ENCODE measurements at regions not wholly inside any gene's neighbourhood (a gene's known extent, or its start where the extent isn't known, plus 50 kb on each side); places are given as distances from the start of the nearest gene placed in this dataset.

DNA sequence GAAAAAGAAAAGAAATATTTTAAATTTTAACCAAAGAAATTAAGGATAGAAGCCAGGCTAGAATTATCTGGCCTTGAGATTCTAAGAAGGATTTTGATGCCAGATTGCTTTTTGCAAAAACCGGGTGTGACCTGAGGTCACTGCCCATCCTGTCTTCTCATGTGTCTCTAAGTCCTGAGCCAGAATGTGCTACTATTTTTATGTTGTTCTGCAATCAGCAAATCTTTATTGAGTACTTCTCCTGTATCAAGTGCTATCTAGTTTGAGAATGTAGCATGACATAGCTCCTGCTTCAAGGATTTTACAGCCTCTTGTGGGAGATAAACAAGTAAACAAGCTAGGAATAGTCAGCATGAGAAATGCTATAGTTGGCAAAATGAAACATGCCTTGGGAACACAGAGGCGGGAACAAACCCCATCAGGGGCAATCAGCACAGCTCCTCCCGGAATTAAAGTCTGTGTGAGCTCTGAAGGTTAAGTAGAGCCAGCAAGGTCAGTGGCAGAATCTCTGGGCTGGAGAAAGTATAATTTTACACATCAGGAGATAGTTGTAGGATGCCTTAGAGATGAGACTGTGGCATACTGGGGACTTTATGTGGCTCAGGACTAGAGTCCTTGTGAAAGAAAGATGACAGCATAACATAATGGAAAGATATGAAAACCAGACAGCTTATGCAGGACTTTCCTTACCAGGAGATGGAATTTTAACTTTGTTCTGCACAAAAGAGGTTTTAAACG lies 899.5 kb upstream of the SLC10A2 start:
- H3K36me3 Mint-ChIP-seq (ENCODE audit: low read depth), result no peaks in the 10 kb centered on the region
- ChIA-PET CTCF (no interaction called here), POLR2A (no interaction called here)
- TF ChIP-seq, protein P1, sequence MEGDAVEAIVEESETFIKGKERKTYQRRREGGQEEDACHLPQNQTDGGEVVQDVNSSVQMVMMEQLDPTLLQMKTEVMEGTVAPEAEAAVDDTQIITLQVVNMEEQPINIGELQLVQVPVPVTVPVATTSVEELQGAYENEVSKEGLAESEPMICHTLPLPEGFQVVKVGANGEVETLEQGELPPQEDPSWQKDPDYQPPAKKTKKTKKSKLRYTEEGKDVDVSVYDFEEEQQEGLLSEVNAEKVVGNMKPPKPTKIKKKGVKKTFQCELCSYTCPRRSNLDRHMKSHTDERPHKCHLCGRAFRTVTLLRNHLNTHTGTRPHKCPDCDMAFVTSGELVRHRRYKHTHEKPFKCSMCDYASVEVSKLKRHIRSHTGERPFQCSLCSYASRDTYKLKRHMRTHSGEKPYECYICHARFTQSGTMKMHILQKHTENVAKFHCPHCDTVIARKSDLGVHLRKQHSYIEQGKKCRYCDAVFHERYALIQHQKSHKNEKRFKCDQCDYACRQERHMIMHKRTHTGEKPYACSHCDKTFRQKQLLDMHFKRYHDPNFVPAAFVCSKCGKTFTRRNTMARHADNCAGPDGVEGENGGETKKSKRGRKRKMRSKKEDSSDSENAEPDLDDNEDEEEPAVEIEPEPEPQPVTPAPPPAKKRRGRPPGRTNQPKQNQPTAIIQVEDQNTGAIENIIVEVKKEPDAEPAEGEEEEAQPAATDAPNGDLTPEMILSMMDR (IDR thresholded peaks at IDR 0.05), result no peak
- no peaks in the 10 kb centered on the region for H3K4me1 Mint-ChIP-seq (ENCODE audit: low read depth)
- H3K27ac Mint-ChIP-seq, result no peak overlapping the region
- H3K9me3 Mint-ChIP-seq, result peaks cover 12% of the 10 kb centered on the region
- intact Hi-C loops (cut with micrococcal nuclease), result no loop called here
- ATAC-seq, result no peak
- H3K27me3 Mint-ChIP-seq, result no peaks in the 10 kb centered on the region
- no peak overlapping the region for H3K4me3 Mint-ChIP-seq
- no peak for DNase-seq

DNA sequence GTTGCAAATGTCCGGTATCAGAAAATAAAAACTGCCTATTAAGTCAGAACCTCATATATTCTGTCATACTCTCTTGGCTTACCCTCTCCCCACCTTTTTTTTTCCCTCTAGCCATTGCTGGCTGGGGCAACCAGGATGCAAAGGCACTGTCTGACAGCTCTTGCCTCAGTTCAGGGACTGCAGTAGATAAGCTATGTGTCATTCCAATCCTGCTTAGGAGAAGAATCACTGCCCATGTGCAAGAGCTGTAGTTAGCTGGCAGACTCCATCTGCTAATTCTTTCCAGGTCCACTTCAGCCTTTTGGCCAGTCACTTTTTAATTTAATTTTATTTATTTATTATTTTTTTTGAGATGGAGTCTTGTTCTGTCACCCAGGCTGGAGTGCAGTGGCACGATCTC lies 895.6 kb upstream of the SLC10A2 start:
- ATAC-seq (no peak), DNase-seq (no peak)
- POLR2A ChIA-PET, result no interaction called here
- intact Hi-C loops (cut with micrococcal nuclease), result no loop called here
- peaks cover 12% of the 10 kb centered on the region for H3K9me3 Mint-ChIP-seq
- no peak overlapping the region for H3K4me3 Mint-ChIP-seq
- H3K27ac Mint-ChIP-seq, result no peak overlapping the region
- H3K27me3 Mint-ChIP-seq, result no peaks in the 10 kb centered on the region
- TF ChIP-seq, protein P1 (IDR thresholded peaks at IDR 0.05), result no peak
- H3K4me1 Mint-ChIP-seq (ENCODE audit: low read depth), result no peaks in the 10 kb centered on the region
- CTCF ChIA-PET, result no interaction called here
- no peaks in the 10 kb centered on the region for H3K36me3 Mint-ChIP-seq (ENCODE audit: low read depth)

DNA sequence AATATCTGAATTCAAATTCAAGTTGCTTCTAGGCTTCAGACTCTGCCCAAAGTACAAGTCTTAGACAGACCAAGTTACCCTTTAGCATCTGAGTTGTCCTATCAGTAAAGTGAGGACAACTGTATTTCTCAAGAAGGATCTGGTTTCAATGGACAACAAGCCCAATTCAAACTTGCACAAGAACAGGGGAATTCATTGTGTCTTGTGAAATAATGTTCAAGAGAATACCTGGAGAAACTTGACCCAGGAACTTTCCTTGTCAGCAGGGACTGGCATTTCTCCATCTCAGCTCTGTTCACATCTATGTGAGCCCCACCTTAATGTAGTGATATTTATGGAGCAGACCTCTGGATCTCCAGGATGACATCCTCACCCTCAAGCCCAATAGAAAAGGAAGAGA lies 894.9 kb upstream of the SLC10A2 start:
- no peak for DNase-seq
- intact Hi-C loops (cut with micrococcal nuclease), result no loop called here
- Mint-ChIP-seq H3K27me3 (no peaks in the 10 kb centered on the region), H3K27ac (no peak overlapping the region), H3K9me3 (peaks cover 12% of the 10 kb centered on the region), H3K4me1 (ENCODE audit: low read depth) (no peaks in the 10 kb centered on the region), H3K4me3 (no peak overlapping the region), H3K36me3 (ENCODE audit: low read depth) (no peaks in the 10 kb centered on the region)
- POLR2A ChIA-PET, result no interaction called here
- TF ChIP-seq, protein P1 (IDR thresholded peaks at IDR 0.05), result no peak
- ATAC-seq, result no peak
- CTCF ChIA-PET, result no interaction called here

DNA sequence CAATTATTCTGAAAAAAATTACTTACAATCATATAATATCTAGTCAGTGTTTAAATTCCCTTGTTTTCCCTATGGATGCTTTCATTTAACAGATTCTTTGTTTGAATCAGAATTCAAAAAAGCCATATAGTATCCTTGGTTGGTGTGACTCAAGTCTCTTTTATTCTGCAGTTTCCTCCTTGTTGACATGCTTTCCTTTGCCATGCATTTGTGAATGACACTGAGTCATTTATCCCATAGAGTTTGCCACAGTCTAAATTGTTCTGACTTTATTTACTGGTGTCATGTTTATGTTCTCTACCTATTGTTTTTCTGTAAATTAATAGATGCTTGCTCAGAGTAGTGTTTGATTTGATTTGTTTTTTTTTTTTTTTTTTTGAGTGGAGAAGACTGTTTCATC lies 893.8 kb upstream of the SLC10A2 start:
- no peak for DNase-seq
- no peaks in the 10 kb centered on the region for H3K27me3 Mint-ChIP-seq
- H3K4me3 Mint-ChIP-seq, result no peak overlapping the region
- H3K9me3 Mint-ChIP-seq, result peaks cover 12% of the 10 kb centered on the region
- intact Hi-C loops (cut with micrococcal nuclease), result no loop called here
- no peak for ATAC-seq
- ChIA-PET POLR2A (no interaction called here), CTCF (no interaction called here)
- H3K4me1 Mint-ChIP-seq (ENCODE audit: low read depth), result no peaks in the 10 kb centered on the region
- no peak overlapping the region for H3K27ac Mint-ChIP-seq
- TF ChIP-seq, protein P1 (IDR thresholded peaks at IDR 0.05), result no peak
- H3K36me3 Mint-ChIP-seq (ENCODE audit: low read depth), result no peaks in the 10 kb centered on the region

DNA sequence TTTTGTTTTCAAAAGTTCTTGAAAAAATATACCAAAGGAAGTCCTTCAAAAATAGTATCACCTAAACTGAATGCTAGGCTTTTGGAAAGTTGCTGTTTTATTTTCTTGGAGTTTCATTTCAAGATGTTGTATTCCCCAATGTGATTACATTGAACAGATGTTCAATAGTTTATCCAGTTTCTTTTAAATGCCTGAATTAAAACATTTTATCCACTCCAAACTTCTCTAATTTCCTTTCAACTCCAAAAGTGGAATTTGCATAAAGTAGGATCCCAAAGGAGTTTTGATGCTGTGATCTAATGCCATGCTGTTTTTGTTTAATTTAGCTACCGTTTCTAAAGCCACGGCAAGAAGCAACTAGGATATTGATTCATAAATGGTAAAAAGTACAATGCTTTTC lies 892.5 kb upstream of the SLC10A2 start:
- Mint-ChIP-seq H3K4me1 (ENCODE audit: low read depth) (no peaks in the 10 kb centered on the region), H3K27me3 (no peaks in the 10 kb centered on the region), H3K4me3 (no peak overlapping the region), H3K36me3 (ENCODE audit: low read depth) (no peaks in the 10 kb centered on the region), H3K9me3 (peaks cover 6% of the 10 kb centered on the region), H3K27ac (no peak overlapping the region)
- ChIA-PET POLR2A (no interaction called here), CTCF (no interaction called here)
- intact Hi-C loops (cut with micrococcal nuclease), result no loop called here
- ATAC-seq (no peak), DNase-seq (no peak)
- TF ChIP-seq, protein P1 (IDR thresholded peaks at IDR 0.05), result no peak

Measured in activated CD8-positive, alpha-beta T cell treated with anti-CD3 and anti-CD28 coated beads for 36 hours (primary cell).